Activated T-helper 1 cell treated with anti-CD3 and anti-CD28 coated beads, Interleukin-12 subunit alpha, Interleukin-12 subunit beta, Interleukin-2, Interleukin-4 antibody, amounts not matched to agents 30 ng/mL and 10 ng/mL and 1 ng/mL, durations not matched to agents 14 hours and 24 hours and 36 hours (primary cell): ENCODE measurements at regions not wholly inside any gene's neighbourhood (a gene's known extent, or its start where the extent isn't known, plus 50 kb on each side); places are given as distances from the start of the nearest gene placed in this dataset.

Experiments used
- DNase-seq: peaks from one replicate; pipeline ENCODE4 v3.0.0; 2021; ENCODE audit warnings: low spot score
- H3K27ac Mint-ChIP-seq: one replicate; pipeline ENCODE4 v1.8.0; 2021; ENCODE audit warnings: mild to moderate bottlenecking, mixed read lengths
- H3K27me3 Mint-ChIP-seq: one replicate; pipeline ENCODE4 v1.8.0; 2022; ENCODE audit warnings: mild to moderate bottlenecking, moderate library complexity, mixed read lengths; ENCODE audit not compliant: insufficient read depth
- H3K36me3 Mint-ChIP-seq: one replicate; pipeline ENCODE4 v1.8.0; 2021; ENCODE audit warnings: low read depth, mixed read lengths
- H3K4me1 Mint-ChIP-seq: one replicate; pipeline ENCODE4 v1.8.0; 2021; ENCODE audit warnings: low read depth, mixed read lengths
- H3K4me3 Mint-ChIP-seq: one replicate; pipeline ENCODE4 v1.8.0; 2021; ENCODE audit warnings: mild to moderate bottlenecking, moderate library complexity, mixed read lengths
- H3K9me3 Mint-ChIP-seq: one replicate; pipeline ENCODE4 v1.8.0; 2021; ENCODE audit warnings: mixed read lengths
- intact Hi-C: fragments of 100-400 bp; cut with micrococcal nuclease; formaldehyde crosslinking; loops from one replicate; pipeline ENCODE4 v1.15.1; 2024

DNA sequence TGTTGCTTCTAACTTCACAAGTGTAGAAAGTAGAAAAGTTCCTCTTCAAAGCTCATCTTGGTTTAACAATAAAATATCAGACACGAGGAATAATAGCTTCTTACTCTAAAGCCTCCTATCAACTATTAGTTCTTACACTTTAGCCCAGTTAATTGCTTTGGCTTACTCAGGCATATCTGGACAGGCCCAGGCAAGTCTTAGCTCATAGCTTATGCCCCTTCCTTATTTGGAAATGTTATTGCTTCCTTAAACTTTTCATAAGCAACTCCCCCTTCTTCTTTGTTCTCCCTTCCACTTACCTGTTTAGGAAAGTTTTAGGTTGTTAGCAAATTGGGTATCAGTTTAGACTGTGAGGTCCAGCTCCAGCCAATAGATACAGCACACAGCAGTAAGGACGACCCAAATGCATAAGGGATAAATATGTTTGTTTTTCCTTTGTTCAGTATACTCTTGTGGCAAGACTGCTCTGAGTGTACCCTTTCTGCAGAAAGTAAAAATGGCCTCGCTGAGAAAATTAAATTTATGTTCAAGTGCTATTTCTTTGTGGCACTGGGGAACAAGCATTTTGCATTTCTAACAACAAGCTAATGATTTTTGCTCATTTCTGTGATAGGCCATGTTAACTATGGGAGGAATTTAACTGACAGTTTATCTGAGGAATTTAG is 162.1 kb downstream of the SMC2 start:
- Mint-ChIP-seq H3K27me3 (no peaks in the 10 kb centered on the region), H3K36me3 (no peaks in the 10 kb centered on the region), H3K9me3 (peaks cover 3% of the 10 kb centered on the region), H3K4me1 (no peaks in the 10 kb centered on the region), H3K27ac (no peak overlapping the region), H3K4me3 (no peak overlapping the region)
- DNase-seq = no peak
- intact Hi-C loops = no loop called here

GRCh38 chr9:104256696-104257062 is 162.6 kb downstream of the SMC2 start:
- no peak for DNase-seq
- intact Hi-C loops = no loop called here
- Mint-ChIP-seq H3K9me3 (peaks cover 3% of the 10 kb centered on the region), H3K4me3 (no peak overlapping the region), H3K27me3 (no peaks in the 10 kb centered on the region), H3K36me3 (no peaks in the 10 kb centered on the region), H3K27ac (no peak overlapping the region), H3K4me1 (no peaks in the 10 kb centered on the region)

DNA sequence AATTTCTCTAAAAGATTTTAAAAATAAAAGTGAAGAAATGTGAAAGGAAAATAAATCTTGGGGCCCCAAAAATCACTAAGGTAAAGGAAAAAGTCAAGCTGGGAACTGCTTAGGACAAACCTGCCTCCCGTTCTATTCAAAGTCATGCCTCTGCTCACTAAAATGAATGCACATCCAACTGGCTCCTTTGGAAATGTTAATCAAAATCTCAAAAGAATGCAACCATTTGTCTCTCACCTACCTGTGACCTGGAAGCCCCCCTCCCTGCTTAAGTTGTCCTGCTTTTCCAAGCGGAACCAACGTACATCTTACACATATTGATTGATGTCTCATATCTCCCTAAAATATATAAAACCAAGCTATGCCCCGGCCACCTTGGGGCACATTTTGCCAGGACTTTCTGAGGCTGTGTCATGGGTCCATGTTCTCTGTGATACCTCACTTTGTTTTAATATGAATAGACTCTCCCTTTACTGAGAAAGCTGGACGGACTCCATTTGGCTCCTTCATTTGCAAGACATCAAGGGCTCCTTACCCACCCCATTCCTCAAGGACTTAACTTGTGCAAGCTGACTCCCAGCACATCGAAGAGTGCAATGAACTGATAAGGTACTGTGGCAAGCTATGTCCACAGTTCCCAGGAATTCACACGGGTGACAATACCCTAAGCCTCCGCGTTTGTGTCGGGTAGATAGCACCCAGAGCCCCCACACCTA is 164.3 kb downstream of the SMC2 start:
- Mint-ChIP-seq H3K27me3 (no peaks in the 10 kb centered on the region), H3K9me3 (peaks cover 3% of the 10 kb centered on the region), H3K4me1 (no peaks in the 10 kb centered on the region), H3K36me3 (no peaks in the 10 kb centered on the region), H3K27ac (no peak overlapping the region), H3K4me3 (no peak overlapping the region)
- intact Hi-C loops = no loop called here
- DNase-seq = no peak

- H3K36me3 Mint-ChIP-seq = no peaks in the 10 kb centered on the region
- DNase-seq = no peak
- H3K27ac Mint-ChIP-seq = no peak overlapping the region
- H3K4me3 Mint-ChIP-seq = no peak overlapping the region
- intact Hi-C loops = no loop called here
- no peaks in the 10 kb centered on the region for H3K4me1 Mint-ChIP-seq
- H3K27me3 Mint-ChIP-seq = no peaks in the 10 kb centered on the region
- H3K9me3 Mint-ChIP-seq = no peaks in the 10 kb centered on the region
These were observed 165.9 kb downstream of the SMC2 start for GRCh38 chr9:104260004-104260403.

GRCh38 chr9:104263942-104264341 is 169.8 kb downstream of the SMC2 start:
- DNase-seq = no peak
- H3K4me3 Mint-ChIP-seq = no peak overlapping the region
- no peaks in the 10 kb centered on the region for H3K36me3 Mint-ChIP-seq
- intact Hi-C loops = no loop called here
- no peaks in the 10 kb centered on the region for H3K4me1 Mint-ChIP-seq
- H3K9me3 Mint-ChIP-seq = no peaks in the 10 kb centered on the region
- H3K27ac Mint-ChIP-seq = no peak overlapping the region
- no peaks in the 10 kb centered on the region for H3K27me3 Mint-ChIP-seq

- H3K36me3 Mint-ChIP-seq = no peaks in the 10 kb centered on the region
- no peaks in the 10 kb centered on the region for H3K4me1 Mint-ChIP-seq
- no peaks in the 10 kb centered on the region for H3K27me3 Mint-ChIP-seq
- DNase-seq = no peak
- no peak overlapping the region for H3K27ac Mint-ChIP-seq
- intact Hi-C loops = no loop called here
- H3K9me3 Mint-ChIP-seq = no peaks in the 10 kb centered on the region
- H3K4me3 Mint-ChIP-seq = no peak overlapping the region
These were observed 170.3 kb downstream of the SMC2 start for GRCh38 chr9:104264431-104264830.

DNA sequence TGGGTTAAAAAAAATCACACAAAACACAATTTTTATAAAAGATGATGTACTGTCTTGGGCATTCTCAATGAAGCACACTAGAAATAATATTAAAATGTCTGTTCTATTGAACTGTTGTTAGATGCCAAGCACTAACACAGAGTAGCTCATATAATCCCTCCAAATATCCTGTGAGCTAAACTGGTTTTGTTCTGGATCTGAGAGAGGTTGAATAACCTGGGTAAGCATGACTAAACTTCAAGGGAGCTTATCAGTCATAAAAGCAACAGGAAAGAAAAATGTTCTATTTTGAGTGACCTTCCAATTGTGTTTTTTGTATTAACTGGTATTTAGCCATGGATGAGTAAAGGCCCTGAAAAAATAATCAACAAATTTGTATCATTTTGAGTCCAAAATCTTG is 175.3 kb downstream of the SMC2 start:
- no peaks in the 10 kb centered on the region for H3K27me3 Mint-ChIP-seq

DNA sequence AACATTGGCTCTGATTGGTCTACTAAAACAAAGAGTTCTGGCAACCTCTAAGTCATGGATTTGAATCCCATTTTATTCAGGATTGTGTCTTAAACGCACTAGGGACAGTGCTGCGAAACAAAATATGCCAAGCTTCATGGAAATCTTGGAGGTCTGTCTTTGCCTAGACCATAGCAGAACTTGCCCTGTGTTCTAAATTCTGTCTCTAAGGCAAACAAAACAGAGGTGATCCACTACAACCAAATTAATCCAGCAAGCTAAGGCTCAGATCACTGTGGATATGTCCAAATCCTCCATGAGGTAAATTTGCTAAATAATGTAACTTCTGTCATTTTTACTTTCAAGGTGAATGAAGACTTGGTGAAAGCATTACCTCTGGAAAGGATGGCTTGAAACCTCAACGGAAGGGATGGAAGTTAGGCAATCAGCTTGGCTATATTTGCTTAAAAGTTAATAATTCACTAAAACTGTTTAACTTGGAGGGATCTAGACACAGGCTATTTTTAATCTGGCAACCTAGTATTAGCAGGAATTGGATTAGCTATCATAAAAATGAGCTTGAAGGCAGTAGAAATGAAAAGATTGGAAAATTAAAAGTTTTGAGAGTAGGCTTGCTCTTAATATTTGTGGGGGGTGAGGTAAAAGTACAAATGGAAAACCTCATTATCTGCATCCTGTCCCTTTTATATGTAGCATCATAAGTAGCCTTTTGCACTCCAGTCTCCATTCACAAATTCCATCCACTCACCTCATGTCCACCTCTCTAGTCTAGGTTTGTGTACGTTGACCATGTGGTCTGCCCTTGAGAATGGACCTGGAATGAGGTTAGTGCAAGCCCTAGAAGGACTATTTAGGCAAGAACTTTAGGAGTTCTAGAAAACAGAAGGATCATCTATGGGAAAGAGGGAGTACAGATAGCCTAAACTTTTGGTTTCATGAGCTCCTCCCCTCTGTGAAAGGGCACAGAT is 176.2 kb downstream of the SMC2 start:
- Mint-ChIP-seq H3K4me3 (no peak overlapping the region), H3K4me1 (no peaks in the 10 kb centered on the region), H3K36me3 (no peaks in the 10 kb centered on the region), H3K27me3 (no peaks in the 10 kb centered on the region), H3K9me3 (no peaks in the 10 kb centered on the region), H3K27ac (no peak overlapping the region)
- DNase-seq = no peak
- intact Hi-C loops = no loop called here

More for the DNA sequence above, 175.3 kb downstream of the SMC2 start:
- no peak overlapping the region for H3K4me3 Mint-ChIP-seq
- intact Hi-C loops = no loop called here
- DNase-seq = no peak
- H3K36me3 Mint-ChIP-seq = no peaks in the 10 kb centered on the region
- H3K9me3 Mint-ChIP-seq = no peaks in the 10 kb centered on the region
- H3K4me1 Mint-ChIP-seq = no peaks in the 10 kb centered on the region
- H3K27ac Mint-ChIP-seq = no peak overlapping the region

- no peaks in the 10 kb centered on the region for H3K9me3 Mint-ChIP-seq
- no peak for DNase-seq
- H3K27ac Mint-ChIP-seq = no peak overlapping the region
- H3K4me3 Mint-ChIP-seq = no peak overlapping the region
- no peaks in the 10 kb centered on the region for H3K36me3 Mint-ChIP-seq
- intact Hi-C loops = no loop called here
- H3K27me3 Mint-ChIP-seq = peaks cover 2% of the 10 kb centered on the region
- H3K4me1 Mint-ChIP-seq = no peaks in the 10 kb centered on the region
These were observed 182.7 kb downstream of the SMC2 start for GRCh38 chr9:104276709-104277245.

DNA sequence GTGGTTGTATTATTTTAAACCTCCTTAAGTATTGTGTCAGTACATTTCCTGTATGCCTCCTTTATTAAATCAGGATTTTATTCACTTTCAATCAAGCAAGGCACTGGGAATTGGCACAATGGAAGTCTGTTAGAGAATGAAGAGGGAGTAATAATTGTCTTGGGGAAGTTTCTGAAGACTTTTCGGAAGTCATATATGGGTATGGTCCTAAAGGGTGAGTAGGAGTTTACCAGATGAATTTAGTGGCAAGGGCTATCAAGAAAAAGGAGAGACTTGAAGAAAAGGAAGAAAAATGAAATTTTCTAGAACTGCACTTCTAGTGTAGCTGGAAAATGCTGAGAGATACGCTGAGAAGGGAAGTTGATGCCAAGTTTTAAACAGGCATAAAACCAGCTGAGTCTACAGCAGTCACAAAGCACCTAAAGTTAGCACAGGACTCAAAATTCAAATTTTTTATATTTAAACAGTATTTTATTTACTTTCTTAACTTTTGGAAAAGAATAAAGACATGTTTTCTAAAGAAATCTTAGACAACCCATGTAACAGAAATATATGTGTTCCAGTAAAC is 184.9 kb downstream of the SMC2 start:
- intact Hi-C loops = no loop called here
- Mint-ChIP-seq H3K9me3 (no peaks in the 10 kb centered on the region), H3K36me3 (no peaks in the 10 kb centered on the region), H3K4me1 (no peaks in the 10 kb centered on the region), H3K27me3 (peaks cover 2% of the 10 kb centered on the region), H3K27ac (no peak overlapping the region), H3K4me3 (no peak overlapping the region)
- DNase-seq = no peak

GRCh38 chr9:104279535-104280177 is 185.5 kb downstream of the SMC2 start:
- H3K4me3 Mint-ChIP-seq = no peak overlapping the region
- intact Hi-C loops = no loop called here
- H3K27me3 Mint-ChIP-seq = peaks cover 2% of the 10 kb centered on the region
- DNase-seq = no peak
- H3K27ac Mint-ChIP-seq = no peak overlapping the region
- no peaks in the 10 kb centered on the region for H3K36me3 Mint-ChIP-seq
- no peaks in the 10 kb centered on the region for H3K4me1 Mint-ChIP-seq
- H3K9me3 Mint-ChIP-seq = no peaks in the 10 kb centered on the region

DNA sequence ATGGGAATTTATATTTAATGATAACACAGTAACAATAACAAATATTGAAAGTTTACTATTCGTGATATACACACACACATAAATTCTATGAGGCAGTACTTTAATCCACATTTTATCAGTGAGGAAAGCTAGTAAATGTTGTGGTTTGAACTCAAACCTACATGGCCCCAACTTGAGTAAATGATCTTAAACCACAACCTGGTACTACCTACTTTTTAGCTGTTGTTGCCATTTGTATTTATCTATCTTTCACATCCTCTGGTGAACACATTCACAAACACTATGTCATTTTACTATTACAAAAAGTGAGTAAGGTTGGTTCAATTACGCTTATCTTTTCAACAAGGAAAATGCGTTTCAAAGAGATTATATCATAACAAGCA is 186.1 kb downstream of the SMC2 start:
- H3K4me1 Mint-ChIP-seq = no peaks in the 10 kb centered on the region
- H3K36me3 Mint-ChIP-seq = no peaks in the 10 kb centered on the region
- H3K27ac Mint-ChIP-seq = no peak overlapping the region
- H3K9me3 Mint-ChIP-seq = no peaks in the 10 kb centered on the region
- H3K4me3 Mint-ChIP-seq = no peak overlapping the region
- H3K27me3 Mint-ChIP-seq = peaks cover 2% of the 10 kb centered on the region
- intact Hi-C loops = no loop called here
- no peak for DNase-seq
